HCT116 (cell line): ENCODE measurements at regions not wholly inside any gene's neighbourhood (a gene's known extent, or its start where the extent isn't known, plus 50 kb on each side); places are given as distances from the start of the nearest gene placed in this dataset.

Experiments used
- ATAC-seq: fragments of 200-7000 bp; cut with Tn5 transposase; 2 replicates; pipeline ENCODE4 v1.9.1; 2020; ENCODE audit warnings: mild to moderate bottlenecking, moderate library complexity
- BruUV-seq: library from RNA; stranded (reverse); fragments of 400-500 nt; replicated peaks from 2 replicates; lab custom pipeline; 2021; lab: Mats Ljungman, UMichigan
- CTCF ChIA-PET: fragments of 300-600 bp; sonication (Branson Sonifier 250); formaldehyde crosslinking; loops from one replicate; lab custom pipeline; 2021; ENCODE audit warnings: antibody characterized with exemption; lab: Charles Lee
- POLR2A ChIA-PET: fragments of 300-600, 350-600 bp; sonication (Branson Sonifier 250); formaldehyde crosslinking; loops from one replicate; lab custom pipeline; 2021; ENCODE audit warnings: antibody characterized with exemption; lab: Charles Lee
- RAD21 ChIA-PET, 2 experiments: fragments of 300-600 bp; sonication (Branson Sonifier 250); formaldehyde crosslinking; loops; one replicate each; lab custom pipeline; 2023; ENCODE audit warnings: low total read pairs in 2 of 2; ENCODE audit not compliant: uncharacterized antibody in 2 of 2, unreplicated experiment in 2 of 2, low non-redundant PET in 1 of 2; lab: Charles Lee
- DNase-seq: peaks from one replicate; pipeline ENCODE4 v3.0.0-alpha.2; 2010; ENCODE audit warnings: low read depth, low spot score
- H2AFZ ChIP-seq: fragments of 200-600 bp; shearing (Covaris generic), sonication (generic); 2 replicates; pipeline ENCODE4 v1.6.1; 2017; ENCODE audit warnings: low read depth, mixed run types, mixed read lengths, antibody characterized with exemption, low read length; ENCODE audit not compliant: poor library complexity, severe bottlenecking
- H3K27ac ChIP-seq: 2 replicates; pipeline ENCODE4 v1.5.1; 2012; ENCODE audit warnings: low read depth, low read length
- H3K27me3 ChIP-seq: fragments of 200-600 bp; sonication (generic); 2 replicates; pipeline ENCODE4 v1.6.1; 2016; ENCODE audit warnings: mixed run types, low read length, mixed read lengths; ENCODE audit not compliant: insufficient read depth
- H3K36me3 ChIP-seq, 2 experiments: fragments of 200-500 bp in 1 of 2; fragments of 200-600 bp in 1 of 2; sonication (Bioruptor generic) in 1 of 2; sonication (generic) in 1 of 2; 2 replicates each; pipeline versions ENCODE4 v1.5.1 to v1.6.1; 2014 to 2016; ENCODE audit warnings: low read length in 2 of 2, inconsistent platforms in 1 of 2, mixed read lengths in 1 of 2, mixed run types in 1 of 2; ENCODE audit not compliant: insufficient read depth in 2 of 2, control insufficient read depth in 1 of 2
- H3K4me1 ChIP-seq, 2 experiments: fragments of 200-600 bp in 1 of 2; sonication (generic) in 1 of 2; 2 replicates each; pipeline versions ENCODE4 v1.5.1 to v1.6.1; 2012 to 2017; ENCODE audit warnings: low read length in 2 of 2, inconsistent platforms in 1 of 2, mild to moderate bottlenecking in 1 of 2, mixed read lengths in 1 of 2, mixed run types in 1 of 2, moderate library complexity in 1 of 2; ENCODE audit not compliant: insufficient read depth in 2 of 2, control insufficient read depth in 1 of 2
- H3K4me2 ChIP-seq: fragments of 200-600 bp; sonication (generic); 2 replicates; pipeline ENCODE4 v1.6.1; 2017; ENCODE audit warnings: mixed run types, low read length, mixed read lengths
- H3K4me3 ChIP-seq, 2 experiments: fragments of 200-600 bp in 1 of 2; sonication (generic) in 1 of 2; replicated peaks in 1 of 2; 2 replicates each; pipeline ENCODE4 v1.5.1; 2011 to 2016; ENCODE audit warnings: low read length in 2 of 2, control low read depth in 1 of 2, low read depth in 1 of 2, mild to moderate bottlenecking in 1 of 2, mixed read lengths in 1 of 2, mixed run types in 1 of 2
- H3K79me2 ChIP-seq: fragments of 200-600 bp; sonication (generic); 2 replicates; pipeline ENCODE4 v1.6.1; 2017; ENCODE audit warnings: mild to moderate bottlenecking, mixed run types, low read length, moderate library complexity, mixed read lengths; ENCODE audit not compliant: insufficient read depth
- H3K9ac ChIP-seq: fragments of 200-600 bp; sonication (generic); 2 replicates; pipeline ENCODE4 v1.6.1; 2016; ENCODE audit warnings: low read length, mixed read lengths
- H3K9me2 ChIP-seq: fragments of 200-600 bp; sonication (generic), shearing (Covaris generic); 2 replicates; pipeline ENCODE4 v1.6.1; 2017; ENCODE audit warnings: mixed run types, mild to moderate bottlenecking, moderate library complexity; ENCODE audit not compliant: insufficient read depth
- H3K9me3 ChIP-seq, 2 experiments: fragments of 200-500 bp in 1 of 2; fragments of 200-600 bp in 1 of 2; sonication (Bioruptor generic) in 1 of 2; sonication (generic) in 1 of 2; 2 replicates each; pipeline ENCODE4 v1.6.1; 2014 to 2017; ENCODE audit warnings: low read length in 2 of 2, mixed read lengths in 2 of 2, inconsistent platforms in 1 of 2, low read depth in 1 of 2, mild to moderate bottlenecking in 1 of 2, mixed run types in 1 of 2, moderate library complexity in 1 of 2; ENCODE audit not compliant: control insufficient read depth in 1 of 2, insufficient read depth in 1 of 2
- H4K20me1 ChIP-seq: fragments of 200-600 bp; sonication (generic), shearing (Covaris generic); 2 replicates; pipeline ENCODE4 v1.6.1; 2017; ENCODE audit warnings: mixed run types, mild to moderate bottlenecking, moderate library complexity; ENCODE audit not compliant: insufficient read depth
- CBX3 ChIP-seq: IDR thresholded peaks from 2 replicates; pipeline ENCODE4 v1.6.1; 2012; ENCODE audit warnings: low read depth
- CEBPB ChIP-seq: IDR thresholded peaks from 2 replicates; pipeline ENCODE4 v1.6.1; 2012; ENCODE audit warnings: low read depth
- EGR1 ChIP-seq: IDR thresholded peaks from 2 replicates; pipeline ENCODE4 v1.6.1; 2012; ENCODE audit warnings: low read depth
- EZH2 ChIP-seq: fragments of 200-600 bp; sonication (generic); IDR thresholded peaks from 2 replicates; pipeline ENCODE4 v1.6.1; 2017; ENCODE audit warnings: antibody characterized with exemption, mixed run types
- EZH2phosphoT487 ChIP-seq: fragments of 200-600 bp; IDR thresholded peaks from 2 replicates; pipeline ENCODE4 v1.6.1; 2018; ENCODE audit warnings: antibody characterized with exemption, borderline replicate concordance
- FOSL1 ChIP-seq: IDR thresholded peaks from 2 replicates; pipeline ENCODE4 v1.6.1; 2012; ENCODE audit warnings: low read depth
- JUND ChIP-seq: IDR thresholded peaks from 2 replicates; pipeline ENCODE4 v1.6.1; 2012
- POLR2A ChIP-seq: IDR thresholded peaks from 2 replicates; pipeline ENCODE4 v1.7.0; 2011; ENCODE audit warnings: borderline replicate concordance; ENCODE audit not compliant: insufficient read depth, insufficient read length; ENCODE audit errors: extremely low read depth
- POLR2AphosphoS5 ChIP-seq: IDR thresholded peaks from 2 replicates; pipeline ENCODE4 v1.6.1; 2011; ENCODE audit warnings: mild to moderate bottlenecking, low read depth, low read length, moderate library complexity
- RAD21 ChIP-seq: IDR thresholded peaks from 2 replicates; pipeline ENCODE4 v1.6.1; 2012; ENCODE audit warnings: low read depth, mild to moderate bottlenecking
- SRF ChIP-seq: IDR thresholded peaks from 2 replicates; pipeline ENCODE4 v1.6.1; 2012; ENCODE audit warnings: low read depth
- TCF7L2 ChIP-seq: IDR thresholded peaks from 2 replicates; pipeline ENCODE4 v1.7.0; 2011; ENCODE audit warnings: borderline replicate concordance, inconsistent platforms; ENCODE audit not compliant: insufficient read depth, insufficient read length; ENCODE audit errors: extremely low read depth
- ZFX ChIP-seq: fragments of 450-650 bp; IDR thresholded peaks from 2 replicates; pipeline ENCODE4 v1.6.1; 2017
- ZNF274 ChIP-seq: fragments of 200-500 bp; sonication (Bioruptor generic); IDR thresholded peaks from 2 replicates; pipeline ENCODE4 v1.6.1; 2014; ENCODE audit warnings: mild to moderate bottlenecking, low read depth, low read length, inconsistent platforms
- intact Hi-C: fragments of 100-400 bp; cut with micrococcal nuclease; formaldehyde crosslinking; loops from 2 replicates; pipeline ENCODE4 v1.10.0; 2022
- TF ChIP-seq, protein P1 (sequence below): IDR thresholded peaks from 2 replicates; pipeline ENCODE4 v1.6.1; 2011; ENCODE audit warnings: mild to moderate bottlenecking, low read length, moderate library complexity; ENCODE audit not compliant: insufficient replicate concordance; ENCODE audit errors: extremely low read depth

DNA sequence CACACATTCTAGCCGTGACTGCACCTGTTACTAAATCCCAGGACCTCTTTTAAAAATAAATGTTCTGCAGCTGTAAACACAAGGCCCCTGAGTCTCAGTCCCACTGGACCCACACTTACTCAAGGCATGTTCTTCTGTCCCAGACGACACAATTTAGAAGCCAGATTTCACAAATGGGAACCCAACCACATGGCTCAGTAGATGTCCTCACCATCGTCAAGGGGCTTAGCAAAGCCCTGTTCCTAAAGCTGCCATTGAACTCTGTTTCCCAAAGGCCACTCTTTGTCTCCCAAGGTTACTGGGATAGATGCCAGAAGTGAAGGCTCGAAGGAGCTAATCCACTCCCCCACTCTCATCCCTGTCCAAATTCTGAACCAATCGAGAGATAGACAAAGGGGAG lies 301.0 kb downstream of the GALR1 start:
- TF ChIP-seq TCF7L2 (no peak), EZH2 (no peak), POLR2AphosphoS5 (no peak), EZH2phosphoT487 (no peak), ZNF274 (no peak), POLR2A (no peak), CEBPB (no peak), ZFX (no peak)
- TF ChIP-seq, protein P1, sequence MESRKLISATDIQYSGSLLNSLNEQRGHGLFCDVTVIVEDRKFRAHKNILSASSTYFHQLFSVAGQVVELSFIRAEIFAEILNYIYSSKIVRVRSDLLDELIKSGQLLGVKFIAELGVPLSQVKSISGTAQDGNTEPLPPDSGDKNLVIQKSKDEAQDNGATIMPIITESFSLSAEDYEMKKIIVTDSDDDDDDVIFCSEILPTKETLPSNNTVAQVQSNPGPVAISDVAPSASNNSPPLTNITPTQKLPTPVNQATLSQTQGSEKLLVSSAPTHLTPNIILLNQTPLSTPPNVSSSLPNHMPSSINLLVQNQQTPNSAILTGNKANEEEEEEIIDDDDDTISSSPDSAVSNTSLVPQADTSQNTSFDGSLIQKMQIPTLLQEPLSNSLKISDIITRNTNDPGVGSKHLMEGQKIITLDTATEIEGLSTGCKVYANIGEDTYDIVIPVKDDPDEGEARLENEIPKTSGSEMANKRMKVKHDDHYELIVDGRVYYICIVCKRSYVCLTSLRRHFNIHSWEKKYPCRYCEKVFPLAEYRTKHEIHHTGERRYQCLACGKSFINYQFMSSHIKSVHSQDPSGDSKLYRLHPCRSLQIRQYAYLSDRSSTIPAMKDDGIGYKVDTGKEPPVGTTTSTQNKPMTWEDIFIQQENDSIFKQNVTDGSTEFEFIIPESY = no peak
- TF ChIP-seq, all 23 proteins: peak for 0
- DNase-seq (no peak), ATAC-seq (no peak)
- H3K27me3 ChIP-seq = no peaks in the 10 kb centered on the region
- RAD21 ChIA-PET = no interaction called here
- H4K20me1 ChIP-seq = no peaks in the 10 kb centered on the region
- no peak overlapping the region for H3K4me3 ChIP-seq
- no peak overlapping the region for H2AFZ ChIP-seq
- BruUV-seq = no TSS peak
- CTCF ChIA-PET = no interaction called here
- H3K4me2 ChIP-seq = no peak overlapping the region
- POLR2A ChIA-PET = no interaction called here
- H3K9me2 ChIP-seq = no peaks in the 10 kb centered on the region
- H3K36me3 ChIP-seq = no peaks in the 10 kb centered on the region
- no peak overlapping the region for H3K27ac ChIP-seq
- H3K9ac ChIP-seq = no peak overlapping the region
- no peaks in the 10 kb centered on the region for H3K4me1 ChIP-seq
- H3K9me3 ChIP-seq = peaks cover 2 to 4% of the 10 kb centered on the region in 2 experiments; a peak in 2 of 4 replicates
- H3K79me2 ChIP-seq = no peaks in the 10 kb centered on the region
- intact Hi-C loops = no loop called here

GRCh38 chr18:77551055-77551454 lies 301.4 kb downstream of the GALR1 start:
- CTCF ChIA-PET = no interaction called here
- intact Hi-C loops = no loop called here

More at GRCh38 chr18:77551055-77551454, 301.4 kb downstream of the GALR1 start:
- Histone ChIP-seq H4K20me1 (no peaks in the 10 kb centered on the region), H3K9ac (no peak overlapping the region), H3K36me3 (no peaks in the 10 kb centered on the region), H3K9me3 (peaks cover 0 to 4% of the 10 kb centered on the region in 2 experiments; a peak in 2 of 4 replicates), H3K27me3 (no peaks in the 10 kb centered on the region), H3K4me2 (no peak overlapping the region), H3K4me3 (no peak overlapping the region), H3K79me2 (no peaks in the 10 kb centered on the region), H3K9me2 (no peaks in the 10 kb centered on the region), H2AFZ (no peak overlapping the region), H3K4me1 (no peaks in the 10 kb centered on the region), H3K27ac (no peak overlapping the region)
- TF ChIP-seq JUND = no peak
- no peak for TF ChIP-seq ZFX
- TF ChIP-seq EGR1 = no peak
- no peak for TF ChIP-seq EZH2
- TF ChIP-seq FOSL1 = no peak
- no peak for TF ChIP-seq CBX3
- no peak for TF ChIP-seq CEBPB
- TF ChIP-seq, protein P1 = no peak
- TF ChIP-seq RAD21 = no peak
- no peak for TF ChIP-seq ZNF274
- TF ChIP-seq SRF = no peak
- no peak for ATAC-seq
- RAD21 ChIA-PET = no interaction called here
- no TSS peak for BruUV-seq
- no peak for DNase-seq
- POLR2A ChIA-PET = no interaction called here
